ENCODE measurements at regions not wholly inside any gene's neighbourhood (a gene's known extent, or its start where the extent isn't known, plus 50 kb on each side); places are given as distances from the start of the nearest gene placed in this dataset.
"Not testable (repeated sequence)": the region's sequence is repeated elsewhere in the genome, so short reads cannot be mapped to it uniquely, and the experiment has no call there.

DNA sequence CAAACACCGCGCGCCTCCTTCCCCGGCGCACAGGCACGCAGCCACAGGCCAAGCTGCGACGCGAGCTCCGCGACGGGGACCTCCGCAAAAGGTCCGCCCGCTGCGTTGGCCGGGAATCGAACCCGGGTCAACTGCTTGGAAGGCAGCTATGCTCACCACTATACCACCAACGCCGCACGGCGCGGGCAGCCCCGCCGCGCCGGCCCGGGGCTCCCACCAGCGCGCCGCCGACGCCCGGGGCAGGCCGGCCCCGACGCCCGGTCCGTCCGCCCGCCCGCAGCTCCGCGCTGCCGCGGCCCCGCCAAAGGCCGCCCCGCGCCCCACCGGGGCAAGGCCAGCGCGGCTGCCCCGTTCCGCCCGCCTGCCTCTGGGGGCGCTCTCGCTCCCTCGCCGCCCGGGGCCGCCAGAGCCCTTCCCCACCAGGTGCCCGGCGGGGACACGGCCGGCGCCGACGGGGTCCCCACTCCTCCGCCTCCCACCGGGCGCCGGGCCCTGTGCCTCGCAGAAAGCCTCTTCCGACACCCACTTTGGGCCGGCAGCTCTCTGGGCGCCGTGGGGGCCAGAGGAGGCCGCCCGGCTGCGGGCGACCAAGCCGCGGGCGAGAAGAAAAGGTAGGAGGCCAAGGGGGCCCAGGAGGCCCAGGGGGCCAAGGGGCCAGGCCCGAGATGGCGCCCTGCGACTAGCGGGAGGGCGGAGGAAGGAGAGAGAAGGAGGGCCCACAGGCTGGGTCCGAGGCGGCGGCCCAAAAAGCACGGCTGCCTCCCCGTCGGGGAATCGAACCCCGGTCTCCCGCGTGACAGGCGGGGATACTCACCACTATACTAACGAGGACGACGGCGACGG is 50.2 kb upstream of the FCGR2A start:
- H3K4me1 ChIP-seq; H3K36me3 ChIP-seq; intact Hi-C loops (cut with micrococcal nuclease); H3K9me3 ChIP-seq (replicated peaks); H3K27ac ChIP-seq (replicated peaks); H3K4me3 ChIP-seq; DNase-seq: not testable (repeated sequence)
- peaks cover 29% of the 10 kb centered on the region for H3K27me3 ChIP-seq (ENCODE audit: low read depth)

DNA sequence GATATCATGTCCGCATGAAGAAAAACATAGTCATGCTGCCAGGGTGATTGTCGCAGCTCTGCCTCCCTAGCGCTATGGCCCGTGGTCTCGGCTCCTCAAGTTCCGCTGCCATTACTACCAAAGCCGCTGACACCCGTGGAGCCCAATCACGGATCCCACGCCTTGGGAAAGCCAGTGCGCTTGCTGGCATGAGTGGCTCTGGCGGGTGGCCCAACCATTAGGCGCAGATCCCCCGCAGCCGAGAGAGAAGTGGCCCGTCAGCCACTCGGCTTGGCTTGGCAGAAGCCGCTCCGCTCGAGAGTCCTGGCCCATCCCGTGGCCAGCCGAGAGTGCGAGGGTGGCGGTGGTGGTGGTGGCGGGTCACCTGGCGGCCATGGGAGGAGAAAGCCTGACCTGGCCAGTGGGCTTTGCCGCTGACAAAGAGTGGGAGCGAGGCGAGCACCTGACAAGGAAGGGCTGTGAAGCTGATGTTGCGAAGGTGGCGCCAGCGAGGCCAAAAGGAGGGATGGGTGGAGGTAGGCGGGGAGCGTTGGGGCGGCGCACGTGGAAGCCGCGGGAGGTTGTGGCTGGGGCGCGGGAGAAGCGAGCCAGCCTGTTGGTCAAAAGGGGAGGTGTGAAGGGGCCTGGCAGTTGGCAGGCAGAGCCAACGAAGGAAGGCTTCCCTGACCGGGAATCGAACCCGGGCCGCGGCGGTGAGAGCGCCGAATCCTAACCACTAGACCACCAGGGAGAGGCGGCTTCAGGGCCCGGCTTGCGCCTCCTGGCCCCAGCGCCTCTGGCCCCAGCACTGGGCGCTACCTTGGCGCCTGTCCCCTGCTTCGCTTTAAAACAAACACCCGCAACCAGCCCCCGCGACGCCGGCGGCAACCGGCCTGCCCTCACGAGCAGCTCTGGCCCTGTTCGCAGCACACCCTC is 51.0 kb upstream of the FCGR2A start:
- DNase-seq = peak; percentile 44
- H3K4me1 ChIP-seq; H3K27ac ChIP-seq (replicated peaks); H3K4me3 ChIP-seq; H3K9me3 ChIP-seq (replicated peaks); H3K36me3 ChIP-seq; intact Hi-C loops (cut with micrococcal nuclease): not testable (repeated sequence)
- peaks cover 21% of the 10 kb centered on the region for H3K27me3 ChIP-seq (ENCODE audit: low read depth)

DNA sequence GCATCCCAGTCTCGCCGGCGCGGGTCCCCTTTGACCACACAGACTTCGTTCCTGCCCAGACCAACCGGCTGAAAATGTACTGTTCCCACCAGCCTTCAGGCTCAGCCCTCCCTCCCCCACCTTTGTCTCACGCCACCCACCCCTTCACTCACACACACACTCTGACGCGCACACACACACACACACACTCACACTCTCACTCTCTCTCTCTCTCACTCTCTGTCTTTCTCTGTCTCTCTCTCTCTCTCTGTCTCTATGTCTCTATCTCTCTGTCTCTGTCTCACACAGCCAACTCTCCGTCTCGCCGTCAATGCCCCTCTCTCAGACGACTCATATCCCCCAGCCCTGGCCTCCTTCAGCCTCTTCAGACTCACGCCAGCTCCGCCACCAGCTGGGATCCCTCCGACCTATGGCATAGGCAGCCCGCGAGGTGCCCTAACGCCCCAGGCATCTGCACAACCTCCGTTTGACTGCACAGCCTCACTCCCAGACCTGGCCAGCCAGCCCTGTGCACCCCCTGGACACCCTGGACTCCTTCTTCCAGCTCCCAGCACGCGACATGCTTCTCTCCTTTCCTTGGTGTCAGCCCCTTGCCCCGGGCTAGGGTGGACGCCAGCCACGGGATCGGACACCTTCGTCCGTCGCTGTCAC is 53.4 kb upstream of the FCGR2A start:
- H3K4me3 ChIP-seq; H3K27me3 ChIP-seq (ENCODE audit: low read depth); intact Hi-C loops (cut with micrococcal nuclease); H3K4me1 ChIP-seq; H3K27ac ChIP-seq (replicated peaks); H3K36me3 ChIP-seq; H3K9me3 ChIP-seq (replicated peaks); DNase-seq: not testable (repeated sequence)

DNA sequence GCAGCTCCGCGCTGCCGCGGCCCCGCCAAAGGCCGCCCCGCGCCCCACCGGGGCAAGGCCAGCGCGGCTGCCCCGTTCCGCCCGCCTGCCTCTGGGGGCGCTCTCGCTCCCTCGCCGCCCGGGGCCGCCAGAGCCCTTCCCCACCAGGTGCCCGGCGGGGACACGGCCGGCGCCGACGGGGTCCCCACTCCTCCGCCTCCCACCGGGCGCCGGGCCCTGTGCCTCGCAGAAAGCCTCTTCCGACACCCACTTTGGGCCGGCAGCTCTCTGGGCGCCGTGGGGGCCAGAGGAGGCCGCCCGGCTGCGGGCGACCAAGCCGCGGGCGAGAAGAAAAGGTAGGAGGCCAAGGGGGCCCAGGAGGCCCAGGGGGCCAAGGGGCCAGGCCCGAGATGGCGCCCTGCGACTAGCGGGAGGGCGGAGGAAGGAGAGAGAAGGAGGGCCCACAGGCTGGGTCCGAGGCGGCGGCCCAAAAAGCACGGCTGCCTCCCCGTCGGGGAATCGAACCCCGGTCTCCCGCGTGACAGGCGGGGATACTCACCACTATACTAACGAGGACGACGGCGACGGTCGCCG is 57.4 kb upstream of the FCGR2A start:
- H3K4me1 ChIP-seq; H3K4me3 ChIP-seq; H3K27ac ChIP-seq (replicated peaks); H3K27me3 ChIP-seq (ENCODE audit: low read depth); H3K36me3 ChIP-seq; intact Hi-C loops (cut with micrococcal nuclease); H3K9me3 ChIP-seq (replicated peaks); DNase-seq: not testable (repeated sequence)

DNA sequence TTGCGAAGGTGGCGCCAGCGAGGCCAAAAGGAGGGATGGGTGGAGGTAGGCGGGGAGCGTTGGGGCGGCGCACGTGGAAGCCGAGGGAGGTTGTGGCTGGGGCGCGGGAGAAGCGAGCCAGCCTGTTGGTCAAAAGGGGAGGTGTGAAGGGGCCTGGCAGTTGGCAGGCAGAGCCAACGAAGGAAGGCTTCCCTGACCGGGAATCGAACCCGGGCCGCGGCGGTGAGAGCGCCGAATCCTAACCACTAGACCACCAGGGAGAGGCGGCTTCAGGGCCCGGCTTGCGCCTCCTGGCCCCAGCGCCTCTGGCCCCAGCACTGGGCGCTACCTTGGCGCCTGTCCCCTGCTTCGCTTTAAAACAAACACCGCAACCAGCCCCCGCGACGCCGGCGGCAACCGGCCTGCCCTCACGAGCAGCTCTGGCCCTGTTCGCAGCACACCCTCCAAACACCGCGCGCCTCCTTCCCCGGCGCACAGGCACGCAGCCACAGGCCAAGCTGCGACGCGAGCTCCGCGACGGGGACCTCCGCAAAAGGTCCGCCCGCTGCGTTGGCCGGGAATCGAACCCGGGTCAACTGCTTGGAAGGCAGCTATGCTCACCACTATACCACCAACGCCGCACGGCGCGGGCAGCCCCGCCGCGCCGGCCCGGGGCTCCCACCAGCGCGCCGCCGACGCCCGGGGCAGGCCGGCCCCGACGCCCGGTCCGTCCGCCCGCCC is 58.1 kb upstream of the FCGR2A start:
- H3K27me3 ChIP-seq (ENCODE audit: low read depth); DNase-seq; intact Hi-C loops (cut with micrococcal nuclease); H3K36me3 ChIP-seq; H3K9me3 ChIP-seq (replicated peaks); H3K4me3 ChIP-seq; H3K4me1 ChIP-seq; H3K27ac ChIP-seq (replicated peaks): not testable (repeated sequence)

DNA sequence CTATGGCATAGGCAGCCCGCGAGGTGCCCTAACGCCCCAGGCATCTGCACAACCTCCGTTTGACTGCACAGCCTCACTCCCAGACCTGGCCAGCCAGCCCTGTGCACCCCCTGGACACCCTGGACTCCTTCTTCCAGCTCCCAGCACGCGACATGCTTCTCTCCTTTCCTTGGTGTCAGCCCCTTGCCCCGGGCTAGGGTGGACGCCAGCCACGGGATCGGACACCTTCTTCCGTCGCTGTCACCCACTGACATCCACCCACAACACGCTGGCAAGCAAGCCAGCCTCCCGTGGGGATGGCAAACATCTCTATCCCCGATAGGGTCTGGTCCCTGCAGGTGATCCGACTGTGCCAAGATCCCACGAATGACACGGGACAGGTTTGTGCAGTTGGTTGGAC is 60.5 kb upstream of the FCGR2A start:
- H3K27me3 ChIP-seq (ENCODE audit: low read depth) = peaks cover 12% of the 10 kb centered on the region

DNA sequence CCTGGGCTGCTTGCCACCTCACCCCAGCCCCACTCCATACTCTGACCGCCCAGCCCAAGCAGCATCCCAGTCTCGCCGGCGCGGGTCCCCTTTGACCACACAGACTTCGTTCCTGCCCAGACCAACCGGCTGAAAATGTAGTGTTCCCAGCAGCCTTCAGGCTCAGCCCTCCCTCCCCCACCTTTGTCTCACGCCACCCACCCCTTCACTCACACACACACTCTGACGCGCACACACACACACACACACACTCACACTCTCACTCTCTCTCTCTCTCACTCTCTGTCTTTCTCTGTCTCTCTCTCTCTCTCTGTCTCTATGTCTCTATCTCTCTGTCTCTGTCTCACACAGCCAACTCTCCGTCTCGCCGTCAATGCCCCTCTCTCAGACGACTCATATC is 61.0 kb upstream of the FCGR2A start:
- H3K27ac ChIP-seq (replicated peaks); H3K4me3 ChIP-seq; DNase-seq; intact Hi-C loops (cut with micrococcal nuclease); H3K9me3 ChIP-seq (replicated peaks); H3K36me3 ChIP-seq: not testable (repeated sequence)
- Histone ChIP-seq H3K4me1 (peaks cover 11% of the 10 kb centered on the region), H3K27me3 (ENCODE audit: low read depth) (peaks cover 17% of the 10 kb centered on the region)

More for the DNA sequence above, 60.5 kb upstream of the FCGR2A start:
- intact Hi-C loops (cut with micrococcal nuclease); DNase-seq; H3K4me1 ChIP-seq; H3K4me3 ChIP-seq; H3K9me3 ChIP-seq (replicated peaks); H3K27ac ChIP-seq (replicated peaks); H3K36me3 ChIP-seq: not testable (repeated sequence)

DNA sequence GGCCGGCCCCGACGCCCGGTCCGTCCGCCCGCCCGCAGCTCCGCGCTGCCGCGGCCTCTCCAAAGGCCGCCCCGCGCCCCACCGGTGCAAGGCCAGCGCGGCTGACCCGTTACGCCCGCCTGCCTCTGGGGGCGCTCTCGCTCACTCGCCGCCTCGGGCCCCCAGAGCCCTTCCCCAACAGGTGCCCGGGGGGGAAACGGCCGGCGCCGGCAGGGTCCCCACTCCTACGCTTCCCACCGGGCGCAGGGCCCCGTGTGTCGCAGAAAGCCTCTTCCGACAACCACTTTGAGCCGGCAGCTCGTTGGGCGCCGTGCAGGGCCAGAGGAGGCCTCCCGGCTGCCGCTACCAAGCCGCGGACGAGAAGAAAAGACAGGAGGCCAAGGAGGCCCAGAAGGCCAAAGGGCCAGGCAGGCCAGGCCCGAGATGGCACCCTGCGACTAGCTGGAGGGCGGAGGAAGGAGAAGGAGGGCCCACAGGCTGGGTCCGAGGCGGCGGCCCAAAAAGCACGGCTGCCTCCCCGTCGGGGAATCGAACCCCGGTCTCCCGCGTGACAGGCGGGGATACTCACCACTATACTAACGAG is 64.9 kb upstream of the FCGR2A start:
- DNase-seq = peak; percentile 53
- Histone ChIP-seq H3K9me3 (replicated peaks) (peaks cover 3% of the 10 kb centered on the region), H3K36me3 (no peaks in the 10 kb centered on the region), H3K27ac (replicated peaks) (peak overlapping the region; percentile 80), H3K27me3 (ENCODE audit: low read depth) (peaks cover 46% of the 10 kb centered on the region), H3K4me1 (peaks cover 11% of the 10 kb centered on the region), H3K4me3 (peak overlapping the region; percentile 81)
- intact Hi-C loops (cut with micrococcal nuclease) = no loop called here
- TF ChIP-seq, protein P1, sequence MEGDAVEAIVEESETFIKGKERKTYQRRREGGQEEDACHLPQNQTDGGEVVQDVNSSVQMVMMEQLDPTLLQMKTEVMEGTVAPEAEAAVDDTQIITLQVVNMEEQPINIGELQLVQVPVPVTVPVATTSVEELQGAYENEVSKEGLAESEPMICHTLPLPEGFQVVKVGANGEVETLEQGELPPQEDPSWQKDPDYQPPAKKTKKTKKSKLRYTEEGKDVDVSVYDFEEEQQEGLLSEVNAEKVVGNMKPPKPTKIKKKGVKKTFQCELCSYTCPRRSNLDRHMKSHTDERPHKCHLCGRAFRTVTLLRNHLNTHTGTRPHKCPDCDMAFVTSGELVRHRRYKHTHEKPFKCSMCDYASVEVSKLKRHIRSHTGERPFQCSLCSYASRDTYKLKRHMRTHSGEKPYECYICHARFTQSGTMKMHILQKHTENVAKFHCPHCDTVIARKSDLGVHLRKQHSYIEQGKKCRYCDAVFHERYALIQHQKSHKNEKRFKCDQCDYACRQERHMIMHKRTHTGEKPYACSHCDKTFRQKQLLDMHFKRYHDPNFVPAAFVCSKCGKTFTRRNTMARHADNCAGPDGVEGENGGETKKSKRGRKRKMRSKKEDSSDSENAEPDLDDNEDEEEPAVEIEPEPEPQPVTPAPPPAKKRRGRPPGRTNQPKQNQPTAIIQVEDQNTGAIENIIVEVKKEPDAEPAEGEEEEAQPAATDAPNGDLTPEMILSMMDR (IDR thresholded peaks at IDR 0.05; ENCODE audit: borderline replicate concordance) = peak; percentile 70
